GM23338 (cell line): ENCODE measurements at regions not wholly inside any gene's neighbourhood (a gene's known extent, or its start where the extent isn't known, plus 50 kb on each side); places are given as distances from the start of the nearest gene placed in this dataset.

Experiments
- ATAC-seq: fragments of 200-7000 bp; cut with Tn5 transposase; 3 replicates; pipeline ENCODE4 v1.9.1; 2020
- DNase-seq: peaks from one replicate; pipeline ENCODE4 v3.0.0-alpha.2; 2015; ENCODE audit warnings: low spot score
- H2AFZ ChIP-seq: fragments of 200-600 bp; sonication (generic); 2 replicates; pipeline ENCODE4 v1.8.0; 2016; ENCODE audit warnings: antibody characterized with exemption, mild to moderate bottlenecking, moderate library complexity
- H3F3A ChIP-seq: fragments of 200-600 bp; sonication (generic); replicated peaks from 2 replicates; pipeline ENCODE4 v1.8.0; 2017; ENCODE audit warnings: antibody characterized with exemption, mixed run types, low read depth
- H3K27ac ChIP-seq: fragments of 200-600 bp; sonication (generic); 2 replicates; pipeline ENCODE4 v1.6.1; 2016; ENCODE audit warnings: low read depth
- H3K27me3 ChIP-seq: fragments of 200-600 bp; sonication (generic); 2 replicates; pipeline ENCODE4 v1.8.0; 2016; ENCODE audit warnings: mild to moderate bottlenecking, mixed run types, moderate library complexity; ENCODE audit not compliant: insufficient read depth
- H3K36me3 ChIP-seq: fragments of 200-600 bp; sonication (generic); 2 replicates; pipeline ENCODE4 v1.8.0; 2016; ENCODE audit warnings: mild to moderate bottlenecking; ENCODE audit not compliant: insufficient read depth
- H3K4me1 ChIP-seq: fragments of 200-600 bp; sonication (generic); 2 replicates; pipeline ENCODE4 v1.8.0; 2016; ENCODE audit warnings: mild to moderate bottlenecking, moderate library complexity; ENCODE audit not compliant: insufficient read depth
- H3K4me2 ChIP-seq: fragments of 200-600 bp; sonication (generic); 2 replicates; pipeline ENCODE4 v1.7.1; 2017; ENCODE audit warnings: mixed run types
- H3K4me3 ChIP-seq: fragments of 200-600 bp; sonication (generic); 2 replicates; pipeline ENCODE4 v1.6.1; 2016; ENCODE audit warnings: mixed run types
- H3K79me2 ChIP-seq: fragments of 200-600 bp; sonication (generic); replicated peaks from 2 replicates; pipeline ENCODE4 v1.8.0; 2017; ENCODE audit warnings: mild to moderate bottlenecking; ENCODE audit not compliant: insufficient read depth
- H3K9me2 ChIP-seq: fragments of 200-600 bp; sonication (generic); 2 replicates; pipeline ENCODE4 v1.8.0; 2017; ENCODE audit not compliant: insufficient read depth
- H4K20me1 ChIP-seq: fragments of 200-600 bp; sonication (generic); replicated peaks from 2 replicates; pipeline ENCODE4 v1.8.0; 2017; ENCODE audit warnings: mild to moderate bottlenecking; ENCODE audit not compliant: insufficient read depth
- H3K27ac Mint-ChIP-seq: 2 replicates; pipeline ENCODE4 v1.8.0; 2020; ENCODE audit warnings: inconsistent platforms, mild to moderate bottlenecking, moderate library complexity, mixed read lengths
- H3K27me3 Mint-ChIP-seq: 3 replicates; pipeline ENCODE4 v1.8.0; 2022; ENCODE audit warnings: low read depth, mild to moderate bottlenecking, moderate library complexity, mixed read lengths, inconsistent platforms; ENCODE audit not compliant: insufficient read depth, poor library complexity
- H3K36me3 Mint-ChIP-seq: 3 replicates; pipeline ENCODE4 v1.8.0; 2021; ENCODE audit warnings: low read depth, mild to moderate bottlenecking, inconsistent platforms, moderate library complexity, mixed read lengths
- H3K4me1 Mint-ChIP-seq: 3 replicates; pipeline ENCODE4 v1.8.0; 2020; ENCODE audit warnings: mild to moderate bottlenecking, inconsistent platforms, mixed read lengths
- H3K4me3 Mint-ChIP-seq: 3 replicates; pipeline ENCODE4 v1.8.0; 2021; ENCODE audit warnings: moderate library complexity, mild to moderate bottlenecking, inconsistent platforms, mixed read lengths
- H3K9me3 Mint-ChIP-seq: 3 replicates; pipeline ENCODE4 v1.8.0; 2020; ENCODE audit warnings: moderate library complexity, mild to moderate bottlenecking, inconsistent platforms, mixed read lengths
- CREB1 ChIP-seq: fragments of 250-450 bp; sonication (Bioruptor Pico); IDR thresholded peaks from 2 replicates; pipeline ENCODE4 v1.5.0; 2020; ENCODE audit warnings: low read depth, mild to moderate bottlenecking, moderate library complexity
- CTCF ChIP-seq, 2 experiments: fragments of 200-600 bp in 1 of 2; sonication (generic) in 1 of 2; conservative IDR thresholded peaks; 2 replicates each; pipeline versions ENCODE4 v1.5.1 to v1.6.1; 2016 to 2017; ENCODE audit warnings: antibody characterized with exemption in 2 of 2, low read depth in 2 of 2, mild to moderate bottlenecking in 2 of 2, moderate library complexity in 1 of 2
- EZH2 ChIP-seq: fragments of 200-600 bp; sonication (generic); IDR thresholded peaks from one replicate; pipeline ENCODE4 v1.8.0; 2017; ENCODE audit warnings: antibody characterized with exemption, mild to moderate bottlenecking, low read depth; ENCODE audit not compliant: unreplicated experiment
- EZH2phosphoT487 ChIP-seq: fragments of 200-600 bp; sonication (generic); IDR thresholded peaks from one replicate; pipeline ENCODE4 v1.8.1; 2018; ENCODE audit warnings: antibody characterized with exemption; ENCODE audit not compliant: unreplicated experiment
- JUNB ChIP-seq: IDR thresholded peaks from one replicate; pipeline ENCODE4 v1.6.1; 2016; ENCODE audit warnings: antibody characterized with exemption; ENCODE audit not compliant: unreplicated experiment
- NANOG ChIP-seq: IDR thresholded peaks from 2 replicates; pipeline ENCODE4 v1.6.1; 2016; ENCODE audit warnings: antibody characterized with exemption, borderline replicate concordance
- POLR2AphosphoS5 ChIP-seq: IDR thresholded peaks from 2 replicates; pipeline ENCODE4 v1.6.1; 2016; ENCODE audit warnings: antibody characterized with exemption, low read depth
- REST ChIP-seq: IDR thresholded peaks from one replicate; pipeline ENCODE4 v1.6.1; 2018; ENCODE audit warnings: antibody characterized with exemption; ENCODE audit not compliant: unreplicated experiment
- STAT1 ChIP-seq: IDR thresholded peaks from one replicate; pipeline ENCODE4 v1.6.1; 2016; ENCODE audit warnings: antibody characterized with exemption; ENCODE audit not compliant: unreplicated experiment
- ZNF114 ChIP-seq: fragments of 250-450 bp; sonication (Bioruptor Pico); IDR thresholded peaks from 2 replicates; pipeline ENCODE4 v1.5.0; 2020; ENCODE audit warnings: mild to moderate bottlenecking, moderate library complexity
- ZNF331 ChIP-seq: fragments of 250-450 bp; sonication (Bioruptor Pico); IDR thresholded peaks from 2 replicates; pipeline ENCODE4 v1.5.0; 2020; ENCODE audit warnings: low read depth, mild to moderate bottlenecking, moderate library complexity
- ZNF462 ChIP-seq: fragments of 250-450 bp; sonication (Bioruptor Pico); IDR thresholded peaks from 2 replicates; pipeline ENCODE4 v1.5.0; 2020; ENCODE audit warnings: mild to moderate bottlenecking, moderate library complexity
- TF ChIP-seq, protein P1 (sequence below): IDR thresholded peaks from 2 replicates; pipeline ENCODE4 v1.6.1; 2016; ENCODE audit warnings: antibody characterized with exemption

DNA sequence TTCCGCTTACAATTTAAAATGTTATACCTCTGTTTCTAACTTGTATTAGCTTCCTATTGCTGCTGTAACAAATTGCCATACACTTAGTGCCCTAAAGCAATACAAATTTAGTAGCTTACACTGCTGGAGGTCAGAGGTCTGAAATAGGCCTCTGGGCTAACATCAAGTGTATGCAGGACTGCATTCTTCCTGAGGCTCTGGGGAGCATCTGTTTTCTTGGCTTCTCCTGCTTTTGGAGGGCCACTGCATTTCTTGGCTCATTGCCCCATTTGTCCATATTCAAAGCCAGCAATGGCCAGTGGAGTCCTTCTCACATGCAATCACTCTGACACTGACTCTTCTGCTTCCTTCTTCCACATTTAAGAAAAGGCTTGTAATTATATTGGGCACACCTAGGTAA, 639.8 kb upstream of the INTU start:
- H3K9me2 ChIP-seq: no peaks in the 10 kb centered on the region
- DNase-seq: no peak
- H3F3A ChIP-seq: no peaks in the 10 kb centered on the region
- no peaks in the 10 kb centered on the region for H3K27me3 ChIP-seq
- H3K27ac Mint-ChIP-seq: no peak overlapping the region
- H3K4me3 Mint-ChIP-seq: no peak overlapping the region
- no peaks in the 10 kb centered on the region for H3K27me3 Mint-ChIP-seq
- H3K36me3 Mint-ChIP-seq: no peaks in the 10 kb centered on the region; the same call in 2 of the 3 replicates
- no peak overlapping the region for H3K4me3 ChIP-seq
- H3K27ac ChIP-seq: no peak overlapping the region
- H3K4me1 ChIP-seq: no peaks in the 10 kb centered on the region
- no peak for ATAC-seq
- no peaks in the 10 kb centered on the region for H3K4me1 Mint-ChIP-seq
- no peak overlapping the region for H2AFZ ChIP-seq
- H3K9me3 Mint-ChIP-seq: peaks cover 3% of the 10 kb centered on the region
- no peak overlapping the region for H3K4me2 ChIP-seq
- H3K36me3 ChIP-seq: no peaks in the 10 kb centered on the region
- no peaks in the 10 kb centered on the region for H4K20me1 ChIP-seq
- TF ChIP-seq STAT1 (no peak), REST (no peak), ZNF114 (CRISPR knock-in tag) (no peak), ZNF462 (CRISPR knock-in tag) (no peak), POLR2AphosphoS5 (no peak), NANOG (no peak), CTCF (conservative IDR thresholded peaks at IDR 0.05; ENCODE audit: low read depth in 2 of 2) (no peak), ZNF331 (CRISPR knock-in tag) (no peak), JUNB (no peak), EZH2 (no peak), CREB1 (no peak), EZH2phosphoT487 (no peak)
- TF ChIP-seq, protein P1, sequence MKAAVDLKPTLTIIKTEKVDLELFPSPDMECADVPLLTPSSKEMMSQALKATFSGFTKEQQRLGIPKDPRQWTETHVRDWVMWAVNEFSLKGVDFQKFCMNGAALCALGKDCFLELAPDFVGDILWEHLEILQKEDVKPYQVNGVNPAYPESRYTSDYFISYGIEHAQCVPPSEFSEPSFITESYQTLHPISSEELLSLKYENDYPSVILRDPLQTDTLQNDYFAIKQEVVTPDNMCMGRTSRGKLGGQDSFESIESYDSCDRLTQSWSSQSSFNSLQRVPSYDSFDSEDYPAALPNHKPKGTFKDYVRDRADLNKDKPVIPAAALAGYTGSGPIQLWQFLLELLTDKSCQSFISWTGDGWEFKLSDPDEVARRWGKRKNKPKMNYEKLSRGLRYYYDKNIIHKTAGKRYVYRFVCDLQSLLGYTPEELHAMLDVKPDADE: no peak
- H3K79me2 ChIP-seq: no peaks in the 10 kb centered on the region
